Breast epithelium (tissue), 3 donors: ENCODE measurements at regions not wholly inside any gene's neighbourhood (a gene's known extent, or its start where the extent isn't known, plus 50 kb on each side); places are given as distances from the start of the nearest gene placed in this dataset.

Experiments used
- CTCF ChIP-seq, 3 donors: fragments of 450-650 bp; IDR thresholded peaks; one replicate each; pipeline ENCODE4 v1.5.1; 2016 to 2017; ENCODE audit warnings: antibody characterized with exemption in 3 of 3, mild to moderate bottlenecking in 3 of 3, moderate library complexity in 3 of 3
- POLR2AphosphoS5 ChIP-seq, 3 donors: sonication (generic); formaldehyde crosslinking; IDR thresholded peaks; one replicate each; pipeline ENCODE4 v1.6.1; 2017; ENCODE audit warnings: antibody characterized with exemption in 3 of 3

- TF ChIP-seq POLR2AphosphoS5 (IDR thresholded peaks at IDR 0.05) (no peak), CTCF (IDR thresholded peaks at IDR 0.05) (no peak)
Measured at GRCh38 chr2:188787021-188787657, 187.0 kb upstream of the COL3A1 start.
